ENCODE measurements at regions not wholly inside any gene's neighbourhood (a gene's known extent, or its start where the extent isn't known, plus 50 kb on each side); places are given as distances from the start of the nearest gene placed in this dataset.
A peak's percentile ranks its signal among the peaks of the same experiment; 100 is the strongest.

DNA sequence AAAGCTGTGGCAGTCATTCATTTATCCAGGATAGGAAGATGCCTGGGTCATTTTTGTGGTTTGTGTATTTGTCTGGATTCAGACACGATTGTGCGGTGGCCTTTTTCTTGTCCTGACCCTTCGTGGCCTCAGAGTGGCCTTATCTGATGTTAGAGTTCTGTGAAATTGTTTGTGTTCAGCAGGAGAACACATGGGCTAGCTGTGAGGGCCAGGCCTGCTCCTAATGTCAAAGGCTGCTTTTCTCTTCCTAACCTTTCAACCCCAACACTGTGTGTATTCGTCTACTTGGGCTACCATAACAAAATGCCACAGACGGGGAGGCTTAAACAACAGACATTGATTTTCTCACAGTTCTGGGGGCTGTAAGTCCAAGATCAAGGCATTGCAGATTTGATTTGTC is 321.8 kb downstream of the CD83 start:
- DNase-seq (ENCODE audit: low spot score): no peak

DNA sequence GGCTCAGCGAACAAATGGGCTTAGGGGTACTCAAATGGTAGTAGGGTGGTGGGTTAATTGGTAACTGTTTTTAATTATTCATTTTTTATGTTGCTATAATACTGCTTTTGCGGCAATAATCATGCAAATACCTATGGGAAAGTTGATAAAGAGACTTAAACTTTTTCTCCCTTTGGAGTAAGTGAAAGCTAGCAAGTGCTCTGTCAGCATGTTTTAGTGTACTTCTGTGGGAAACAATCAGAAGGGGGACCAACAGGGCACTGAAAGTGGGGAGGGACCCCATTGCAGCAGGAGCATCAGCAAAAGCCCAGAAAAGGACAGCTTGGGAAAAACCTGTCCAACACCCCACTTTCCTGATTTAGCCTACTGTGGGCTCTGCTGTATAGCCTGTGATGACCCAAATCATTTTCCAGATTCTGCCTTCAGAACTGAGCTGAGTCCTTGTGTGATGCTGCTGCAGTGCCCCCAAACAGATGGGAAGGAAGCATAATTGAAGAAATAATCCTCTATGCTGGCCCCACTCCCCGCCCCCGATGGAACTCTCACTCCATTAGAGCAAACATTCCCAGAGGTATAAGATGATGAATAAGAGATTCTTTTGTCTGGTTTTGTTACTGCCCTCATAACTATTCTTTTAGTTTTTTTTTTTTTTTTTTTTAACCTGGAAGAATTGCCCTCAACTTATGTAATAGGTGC is 322.8 kb downstream of the CD83 start:
- DNase-seq (ENCODE audit: low spot score): no peak

DNA sequence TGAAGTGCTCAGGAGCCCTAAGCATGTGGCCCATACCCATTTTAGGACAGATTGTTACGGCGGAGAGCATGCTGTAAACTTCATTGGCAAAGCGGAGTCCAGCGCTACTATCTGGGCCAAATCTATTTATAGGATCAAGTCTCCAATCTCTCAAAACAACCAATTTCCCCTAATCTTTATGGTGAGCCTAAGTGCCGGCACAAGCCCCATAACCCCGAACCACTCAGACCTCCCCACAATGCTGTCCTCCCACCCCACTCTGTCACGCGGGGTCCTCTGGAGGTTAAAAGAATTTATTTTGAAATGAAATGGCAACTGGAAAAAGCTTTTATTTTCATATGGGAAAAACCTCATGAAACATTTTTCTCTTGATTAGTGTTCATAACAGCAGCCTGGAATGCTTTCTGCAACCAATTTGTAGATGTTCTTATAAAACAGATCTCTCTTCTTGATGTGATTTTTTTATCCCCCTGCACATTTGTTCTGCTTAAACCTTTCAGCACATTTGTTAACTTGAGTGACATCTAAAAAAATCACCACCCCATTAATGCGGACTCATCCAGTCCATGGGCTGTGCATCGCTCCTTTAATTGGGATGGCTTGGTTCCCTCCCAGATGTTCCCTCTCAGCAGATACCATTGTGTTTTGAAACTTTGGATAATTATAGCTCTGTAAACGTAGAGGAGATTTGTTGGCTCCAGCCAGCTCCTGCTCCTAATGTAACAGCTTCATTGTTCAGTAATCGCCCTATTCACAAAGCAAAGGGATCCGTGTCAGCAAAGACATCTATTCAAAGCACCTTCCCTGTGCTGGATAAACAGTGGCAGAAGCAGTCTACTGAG is 323.6 kb downstream of the CD83 start:
- DNase-seq (ENCODE audit: low spot score): no peak

DNA sequence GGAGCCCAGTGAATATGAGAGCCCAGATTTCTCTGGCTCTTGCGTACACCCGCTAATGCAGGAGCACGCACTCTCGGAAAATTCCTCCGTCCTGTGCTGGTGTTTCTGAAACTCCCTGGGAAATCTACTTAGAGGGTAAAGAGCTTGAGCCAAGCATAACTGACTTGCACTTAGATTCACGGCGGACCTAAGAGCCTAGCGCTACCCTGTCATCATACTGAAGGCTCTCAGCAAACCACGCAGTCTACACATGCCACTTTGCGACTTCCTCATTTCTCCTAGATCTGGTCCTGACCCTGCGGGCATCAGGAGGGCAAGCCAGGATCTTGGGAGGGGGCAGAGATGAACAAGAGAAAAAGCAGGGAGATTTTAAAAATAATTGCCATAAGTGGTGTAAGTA is 324.7 kb downstream of the CD83 start:
- no peak for DNase-seq (ENCODE audit: low spot score)

DNA sequence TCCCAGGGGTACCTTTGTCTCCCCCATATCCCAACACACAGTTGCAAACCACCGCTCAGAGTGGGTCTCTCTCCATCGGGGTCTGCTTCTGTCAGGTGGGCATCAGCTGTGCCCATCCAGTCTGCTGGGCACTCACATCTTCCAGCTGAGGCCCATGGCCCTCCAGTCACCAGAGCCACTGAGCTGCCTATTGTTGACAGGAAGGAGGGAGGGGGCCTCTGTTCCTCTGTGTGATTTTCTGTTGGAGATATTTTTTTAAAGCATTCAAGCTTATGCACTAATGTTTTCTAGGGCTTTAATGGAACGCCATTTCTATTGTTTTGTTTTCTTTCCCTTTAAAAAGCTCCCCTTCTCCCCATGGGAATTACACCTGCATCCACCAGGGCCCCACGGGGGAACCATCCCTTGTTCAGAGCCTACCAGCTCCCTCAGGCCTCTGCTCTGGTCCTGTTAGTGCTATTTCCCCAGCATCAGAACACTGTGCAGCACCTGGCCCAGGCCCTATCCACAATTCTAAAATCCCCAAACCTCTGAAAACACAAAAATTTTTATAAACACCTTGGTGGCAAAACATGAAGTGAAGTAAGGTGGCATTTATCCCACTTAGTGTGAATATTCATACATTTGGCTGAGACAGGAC is 326.2 kb downstream of the CD83 start:
- DNase-seq (ENCODE audit: low spot score): no peak

DNA sequence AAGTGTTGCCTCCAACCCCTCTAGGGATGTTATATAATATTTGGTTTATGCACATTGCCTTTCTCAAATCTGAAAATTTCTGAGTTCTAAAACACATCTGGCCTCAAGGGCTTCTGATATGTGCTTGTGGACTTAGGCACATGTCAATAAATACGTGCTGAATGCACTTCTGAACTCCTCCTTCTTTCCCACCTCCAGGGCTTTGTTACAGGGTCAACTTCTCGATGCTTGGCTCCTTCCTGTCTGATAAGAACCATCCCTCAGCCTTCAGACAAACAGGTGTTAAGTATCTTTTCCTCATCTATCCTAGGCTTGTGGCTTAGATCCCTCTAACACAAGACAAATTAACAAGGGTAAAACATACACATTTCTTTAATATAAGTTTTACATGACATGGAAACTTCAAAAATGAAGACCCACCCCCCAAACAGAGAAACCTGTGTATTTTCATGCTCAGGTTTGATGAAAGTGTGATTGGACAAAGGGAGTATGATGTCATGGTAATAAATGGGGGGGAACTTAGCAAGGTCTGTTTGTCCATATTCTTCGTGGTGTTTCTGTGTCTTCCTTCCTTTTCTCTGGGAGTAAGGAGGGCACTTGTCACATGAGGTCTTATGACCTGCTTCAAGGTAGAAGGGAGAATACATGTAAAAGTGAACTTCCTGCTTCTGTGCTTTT is 326.9 kb downstream of the CD83 start:
- DNase-seq (ENCODE audit: low spot score): no peak

DNA sequence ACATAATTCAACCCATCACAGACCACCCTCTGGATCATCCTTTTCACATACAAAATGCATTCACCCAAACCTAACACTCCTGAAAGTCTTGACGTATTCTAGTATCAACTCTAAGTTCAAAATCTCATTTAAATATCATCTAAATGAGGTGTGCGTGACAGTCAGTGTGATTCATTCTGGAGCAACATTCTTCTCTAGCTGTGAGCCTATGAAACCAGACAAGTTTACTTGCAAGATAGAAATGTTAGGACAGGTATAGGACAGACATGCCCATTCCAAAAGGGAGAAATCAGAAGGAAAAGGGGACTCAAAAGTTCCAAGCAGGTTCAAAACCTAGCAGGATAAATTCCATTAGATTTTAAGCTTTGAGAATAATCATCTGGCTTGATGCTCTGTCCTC is 329.7 kb downstream of the CD83 start:
- no peak for DNase-seq (ENCODE audit: low spot score)

DNA sequence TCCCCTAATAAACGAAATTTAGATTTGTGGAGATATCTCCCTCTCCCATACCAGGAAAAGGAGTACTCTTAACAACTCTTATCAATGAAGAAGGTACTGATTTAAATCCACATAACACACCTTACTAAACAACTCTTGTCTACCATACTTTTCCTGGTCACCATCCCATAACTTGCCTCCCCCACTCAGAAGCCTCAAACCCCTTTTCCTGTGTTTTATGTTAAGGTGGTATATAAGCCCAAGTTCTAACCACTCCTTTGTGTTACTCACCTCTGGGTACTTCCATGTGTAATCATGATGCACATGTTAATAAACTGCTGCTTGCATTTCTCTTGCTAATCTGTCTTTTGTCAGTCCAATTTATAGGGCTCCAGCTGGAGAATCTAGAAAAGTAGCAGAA is 330.7 kb downstream of the CD83 start:
- no peak for DNase-seq (ENCODE audit: low spot score)

DNA sequence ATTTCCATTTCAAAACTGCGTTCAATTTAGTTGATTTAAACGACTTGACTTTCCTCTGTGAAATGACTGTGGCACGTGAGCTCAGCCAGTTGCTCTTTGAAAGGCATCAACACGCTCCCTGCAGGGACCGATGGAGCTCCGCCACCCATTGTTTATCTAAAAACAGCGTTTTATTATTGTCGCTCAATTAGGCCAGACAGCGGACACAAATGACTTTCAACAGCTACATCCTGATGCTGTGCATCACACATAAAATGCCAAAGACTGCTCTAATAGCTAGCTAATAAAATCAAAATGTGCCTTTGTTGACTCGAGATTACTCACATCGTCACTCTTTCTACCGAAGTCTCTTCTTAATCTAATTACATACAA is 332.5 kb downstream of the CD83 start:
- DNase-seq (ENCODE audit: low spot score): no peak

DNA sequence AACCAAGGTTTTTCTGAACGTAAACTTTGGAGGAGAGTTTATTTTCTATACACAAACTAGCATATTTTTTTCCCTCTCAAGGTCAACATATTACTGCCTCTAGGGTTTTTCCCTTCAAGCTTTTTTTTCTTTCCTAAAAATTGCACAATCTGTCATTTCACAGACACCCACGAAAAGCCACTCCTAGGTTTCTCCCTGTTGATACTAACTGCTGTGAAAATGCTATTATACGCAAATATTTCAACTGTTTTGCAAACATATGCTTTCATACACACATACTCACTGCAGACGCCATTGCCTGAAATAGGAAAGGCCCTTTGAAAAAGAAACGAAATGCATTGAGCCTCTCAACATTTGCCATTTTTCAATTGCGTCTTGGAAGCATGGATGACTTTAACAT is 333.0 kb downstream of the CD83 start:
- DNase-seq (ENCODE audit: low spot score): no peak

DNA sequence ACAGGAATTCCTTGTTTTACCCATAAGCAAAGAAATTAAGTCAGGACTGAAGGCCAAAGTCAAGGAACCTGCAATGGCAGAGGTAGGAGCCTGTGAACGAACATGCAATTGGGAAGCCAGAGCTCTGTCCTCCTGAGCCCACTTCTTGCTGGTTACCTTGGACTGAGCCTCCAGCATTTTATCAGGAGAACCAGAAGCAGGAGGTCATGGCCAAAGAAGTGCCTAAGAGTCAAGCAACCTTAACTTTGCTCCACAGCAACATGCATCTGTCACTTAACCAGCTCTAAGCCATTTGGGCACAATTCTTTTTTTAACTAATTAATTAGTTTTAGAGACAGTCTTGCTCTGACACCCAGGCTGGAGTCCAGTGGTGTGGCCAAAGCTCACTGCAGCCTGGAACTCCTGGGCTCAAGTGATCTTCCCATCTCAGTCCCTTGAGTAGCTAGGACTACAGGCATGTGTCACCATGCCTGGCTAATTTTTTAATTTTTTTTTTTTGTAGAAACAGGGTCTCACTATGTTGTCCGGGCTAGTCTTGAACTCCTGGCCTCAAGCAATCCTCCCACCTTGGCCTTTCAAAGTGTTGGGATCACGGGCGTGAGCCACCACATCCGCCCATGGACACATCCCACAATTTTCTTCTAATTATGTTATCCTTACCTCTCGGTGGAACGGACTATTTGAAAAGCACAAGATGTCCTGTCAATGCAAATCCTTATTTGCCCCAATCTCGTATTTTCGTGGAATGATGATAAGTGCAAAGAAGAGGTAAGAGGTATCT is 334.2 kb downstream of the CD83 start:
- DNase-seq (ENCODE audit: low spot score): no peak

DNA sequence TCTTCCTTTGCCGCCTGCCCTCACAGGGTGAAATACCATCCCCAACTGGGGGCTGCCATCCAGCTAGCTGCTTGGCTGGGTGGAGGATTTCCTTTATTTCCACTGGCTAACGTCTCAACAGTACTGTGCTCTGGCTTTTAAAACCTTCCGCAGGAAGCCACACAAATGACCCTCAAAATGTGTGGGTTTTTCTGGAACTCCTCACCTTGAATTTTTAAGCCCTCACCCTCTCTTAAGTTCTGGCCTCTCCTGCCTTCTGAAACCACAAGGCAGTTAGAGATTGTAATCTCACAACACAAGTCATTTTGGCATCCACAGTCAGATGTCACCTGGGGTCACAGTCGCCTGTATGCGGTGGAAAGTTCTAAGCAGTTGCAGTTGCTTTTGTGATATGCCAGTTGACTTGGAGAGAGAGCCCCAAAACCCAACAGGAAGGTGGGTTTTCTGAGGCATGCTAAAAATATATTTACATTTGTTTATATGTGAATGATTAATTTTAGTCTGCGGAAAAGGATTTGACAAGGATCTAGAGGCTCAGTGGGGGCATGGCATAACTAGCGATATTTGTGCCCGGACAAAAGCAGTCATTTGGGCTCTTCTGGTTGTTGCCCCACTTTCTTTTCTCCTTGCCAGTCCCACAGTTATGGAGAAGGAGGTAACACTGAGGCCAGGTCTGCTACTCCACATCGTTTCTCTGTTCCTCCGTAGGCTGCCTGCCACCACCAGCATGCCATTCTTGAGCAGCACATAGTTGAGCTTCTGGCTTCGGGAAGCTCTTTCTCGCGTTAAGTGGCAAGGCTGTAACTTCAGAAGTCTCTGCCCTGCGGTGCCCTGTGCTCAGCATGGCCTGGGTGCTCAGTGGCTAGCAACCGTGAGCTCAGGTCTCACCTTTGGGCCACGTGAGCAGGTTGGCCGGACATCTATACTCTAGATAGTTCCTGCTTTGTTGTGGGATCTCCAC is 335.3 kb downstream of the CD83 start:
- peak; percentile 36 for DNase-seq (ENCODE audit: low spot score)

DNA sequence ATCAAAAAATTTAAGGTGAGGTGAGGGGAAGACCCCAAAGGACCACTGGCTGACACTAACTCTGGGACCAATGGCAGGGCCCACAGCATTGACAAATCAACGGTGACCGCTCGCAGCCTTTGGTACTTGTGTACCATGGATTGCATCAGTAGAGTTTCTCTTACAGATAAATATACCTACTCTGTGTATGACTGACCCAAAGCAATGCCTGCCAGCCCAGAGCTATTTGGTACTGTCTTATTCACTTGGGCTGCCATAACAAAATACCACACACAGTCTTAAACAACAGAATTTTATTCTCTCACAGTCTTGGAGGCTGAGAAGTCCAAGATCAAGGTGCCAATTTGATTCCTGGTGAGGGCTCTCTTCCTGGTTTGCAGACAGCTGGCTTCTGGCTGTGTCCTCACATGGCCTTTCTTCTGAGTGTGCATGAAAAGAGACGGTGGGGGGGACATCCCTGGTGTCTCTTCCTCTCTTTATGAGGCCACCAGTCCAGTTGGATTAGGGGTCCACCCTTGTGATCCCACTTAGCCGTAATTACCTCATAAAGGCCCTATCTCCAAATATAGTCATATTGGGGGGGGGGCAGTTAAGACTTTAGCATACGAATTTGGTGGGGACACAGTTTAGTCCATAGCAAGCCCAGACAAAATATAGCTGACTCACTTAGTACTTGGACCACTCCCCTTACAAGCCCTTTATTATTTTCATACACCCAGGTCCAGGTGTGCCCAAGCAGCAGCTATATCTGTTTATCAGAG is 336.3 kb downstream of the CD83 start:
- DNase-seq (ENCODE audit: low spot score): no peak

DNA sequence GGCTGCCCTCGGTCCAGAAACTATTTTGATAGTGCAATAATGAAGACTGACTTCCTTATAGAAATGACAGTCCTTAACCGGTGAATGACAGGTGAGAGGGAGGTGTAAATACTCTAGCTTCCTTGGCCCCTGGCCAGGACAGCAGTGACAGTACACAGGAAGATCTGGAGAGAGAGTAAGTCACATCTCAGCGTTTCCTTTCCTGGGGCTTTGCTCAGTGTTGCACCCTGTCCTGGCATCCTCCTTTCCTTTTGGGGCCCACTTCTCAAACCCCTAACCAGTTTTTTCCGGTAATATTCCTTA is 336.9 kb downstream of the CD83 start:
- DNase-seq (ENCODE audit: low spot score): peak; percentile 55

DNA sequence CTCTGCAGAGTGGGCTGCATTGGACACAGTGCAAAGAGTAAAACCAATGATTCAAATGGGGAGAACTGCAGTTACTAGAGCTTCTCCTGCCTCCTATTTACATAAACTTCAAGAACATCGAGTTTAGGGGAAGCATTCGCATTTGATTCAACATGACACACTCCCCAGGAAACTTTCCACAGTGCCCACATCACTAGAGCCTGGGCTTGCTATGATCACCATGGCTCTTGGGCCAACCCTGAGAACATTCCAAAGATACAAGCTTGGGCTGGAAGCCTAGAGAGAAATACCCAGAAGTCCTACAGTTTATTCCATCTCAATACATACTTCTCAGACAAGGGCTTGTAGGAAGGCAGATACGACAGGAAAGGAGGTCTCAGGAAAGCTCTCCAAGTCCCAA is 337.9 kb downstream of the CD83 start:
- no peak for DNase-seq (ENCODE audit: low spot score)

DNA sequence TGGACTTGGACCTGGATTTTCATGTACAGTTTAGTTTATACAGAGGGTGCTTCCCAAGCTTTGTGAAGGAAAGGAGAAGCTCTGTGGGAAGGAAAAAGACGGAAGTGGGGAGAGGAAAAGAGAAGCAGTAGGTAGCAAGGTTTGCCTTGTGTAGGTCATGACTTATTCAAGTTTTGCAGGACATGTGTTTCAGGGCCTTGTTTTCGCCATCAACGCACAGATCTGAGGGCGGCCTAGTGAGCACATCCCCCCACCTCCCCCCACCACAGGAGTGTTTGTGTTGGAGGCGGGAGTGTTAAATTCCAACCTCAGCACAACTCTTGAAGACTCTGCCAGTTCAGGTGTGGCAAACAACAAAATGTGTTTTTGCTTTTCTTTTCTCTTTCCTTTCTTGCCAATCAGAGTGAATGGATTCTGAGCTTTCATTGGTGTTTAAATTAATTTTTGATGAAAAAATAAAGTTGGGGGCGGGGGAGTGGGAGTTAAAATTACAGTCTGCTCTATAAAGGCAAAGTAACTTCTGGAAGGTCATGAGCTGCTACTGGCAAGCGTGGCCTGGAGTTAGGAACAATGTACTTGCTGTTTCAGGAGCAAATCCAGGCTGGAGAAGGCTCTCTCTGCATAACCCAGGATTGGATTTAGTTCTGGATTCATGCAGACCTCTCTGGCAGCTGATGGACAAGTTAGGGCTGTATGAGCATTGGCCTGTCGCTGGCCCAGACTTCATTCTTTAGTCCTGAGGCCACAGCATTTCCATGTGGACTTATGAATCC is 338.5 kb downstream of the CD83 start:
- DNase-seq (ENCODE audit: low spot score): no peak

DNA sequence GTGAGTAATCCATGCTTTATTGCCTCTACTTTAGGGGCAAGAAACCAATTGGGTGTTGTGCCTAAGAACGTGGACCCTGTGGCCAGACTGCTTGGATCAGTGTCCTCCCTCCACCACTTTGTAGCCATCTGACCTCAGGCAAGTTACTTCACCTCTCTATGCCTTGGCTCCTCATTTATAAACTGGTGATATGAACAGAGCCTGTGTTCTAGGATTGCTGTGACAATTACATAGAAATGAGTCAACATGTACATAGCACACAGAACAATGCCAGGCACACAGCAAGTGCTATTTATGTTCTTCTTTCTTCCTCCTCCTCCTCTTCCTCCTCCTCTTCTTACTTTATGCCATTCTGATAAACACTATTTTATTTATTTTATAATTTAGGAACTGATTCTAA is 339.4 kb downstream of the CD83 start:
- DNase-seq (ENCODE audit: low spot score): no peak

DNA sequence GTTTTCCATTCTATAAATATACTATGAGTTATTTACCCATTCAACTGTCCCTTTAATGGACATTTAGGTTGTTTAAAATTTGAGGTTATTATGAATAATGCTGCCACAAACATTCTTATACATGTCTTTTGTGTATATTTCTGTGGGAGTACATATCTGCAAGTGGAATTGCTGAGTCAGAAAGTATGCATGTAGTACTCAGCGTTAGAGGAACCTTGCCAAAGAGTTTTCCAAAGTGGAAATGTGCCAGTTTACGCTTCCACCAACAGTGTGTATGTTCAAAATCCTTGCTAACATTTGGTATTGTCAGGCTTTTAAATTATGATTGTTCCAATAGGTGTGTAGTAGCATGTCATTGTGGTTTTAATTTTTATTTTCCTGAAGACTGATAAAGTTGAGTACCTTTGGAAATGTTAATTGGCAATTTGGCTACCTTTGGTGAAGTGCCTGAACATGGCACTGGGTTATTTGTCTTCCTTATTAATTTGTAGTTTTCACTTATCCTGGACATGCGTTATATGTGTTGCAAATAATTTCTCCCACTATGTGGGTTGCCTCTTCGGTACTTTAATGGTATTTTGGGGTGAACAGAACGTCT is 341.2 kb downstream of the CD83 start:
- DNase-seq (ENCODE audit: low spot score): no peak

DNA sequence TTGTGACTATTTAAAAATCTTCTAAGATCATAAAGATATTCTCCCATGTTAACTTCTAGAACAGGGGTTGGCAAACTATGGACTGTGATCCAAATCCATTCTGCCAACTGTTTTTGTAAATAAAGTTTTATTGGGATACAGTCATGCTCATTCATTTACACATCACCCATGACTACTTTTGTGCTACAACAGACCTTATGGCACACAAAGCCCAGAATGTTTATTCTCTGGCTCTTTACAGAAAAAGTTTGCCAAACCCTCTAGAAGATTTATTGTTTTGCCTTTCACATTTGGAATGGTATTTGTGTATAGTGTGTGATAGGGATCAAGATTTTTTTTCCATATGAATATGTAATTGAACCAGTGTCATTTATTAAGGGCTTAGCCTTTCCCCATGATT is 341.7 kb downstream of the CD83 start:
- no peak for DNase-seq (ENCODE audit: low spot score)
